Upper lobe of left lung (tissue), 4 donors: ENCODE measurements at regions not wholly inside any gene's neighbourhood (a gene's known extent, or its start where the extent isn't known, plus 50 kb on each side); places are given as distances from the start of the nearest gene placed in this dataset.

Experiments
- EP300 ChIP-seq, 4 donors: sonication (generic); formaldehyde crosslinking; IDR thresholded peaks; one replicate each; pipeline ENCODE4 v1.5.1; 2017; ENCODE audit warnings: antibody characterized with exemption in 4 of 4, control low read depth in 2 of 4
- POLR2A ChIP-seq, 4 donors: fragments of 450-650 bp; IDR thresholded peaks; one replicate each; pipeline ENCODE4 v1.5.1; 2016 to 2017; ENCODE audit warnings: antibody characterized with exemption in 4 of 4, mild to moderate bottlenecking in 2 of 4
- POLR2AphosphoS5 ChIP-seq, 2 donors: sonication (generic); formaldehyde crosslinking; IDR thresholded peaks; one replicate each; pipeline ENCODE4 v1.5.1; 2017; ENCODE audit warnings: antibody characterized with exemption in 2 of 2
- TF ChIP-seq, protein P1 (sequence below), 6 experiments: fragments of 450-650 bp in 4 of 6; fragments of 200-600 bp in 2 of 6; sonication (generic) in 2 of 6; IDR thresholded peaks; one replicate each; pipeline ENCODE4 v1.5.1; 2016 to 2019; ENCODE audit warnings: antibody characterized with exemption in 6 of 6

DNA sequence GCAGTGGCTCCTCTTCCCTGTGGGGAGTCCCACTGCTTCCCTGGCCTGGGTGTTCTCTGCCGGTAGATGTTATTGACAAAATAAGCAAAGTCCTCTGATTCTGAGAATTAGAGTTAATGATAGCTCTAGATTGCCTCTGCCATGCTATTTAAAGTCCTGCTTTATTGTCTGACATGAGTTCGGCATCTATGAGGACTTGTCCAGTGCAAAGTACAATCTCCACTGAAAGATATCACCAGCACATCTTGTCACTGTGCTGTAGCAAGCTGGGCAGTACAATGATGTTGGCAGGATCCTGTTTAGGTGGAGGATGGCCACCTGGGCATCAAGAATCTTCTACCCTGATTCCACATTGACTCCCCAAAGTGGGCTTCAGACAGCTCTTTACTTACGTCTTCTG lies 54.0 kb upstream of the ATP5PO start:
- TF ChIP-seq, protein P1, sequence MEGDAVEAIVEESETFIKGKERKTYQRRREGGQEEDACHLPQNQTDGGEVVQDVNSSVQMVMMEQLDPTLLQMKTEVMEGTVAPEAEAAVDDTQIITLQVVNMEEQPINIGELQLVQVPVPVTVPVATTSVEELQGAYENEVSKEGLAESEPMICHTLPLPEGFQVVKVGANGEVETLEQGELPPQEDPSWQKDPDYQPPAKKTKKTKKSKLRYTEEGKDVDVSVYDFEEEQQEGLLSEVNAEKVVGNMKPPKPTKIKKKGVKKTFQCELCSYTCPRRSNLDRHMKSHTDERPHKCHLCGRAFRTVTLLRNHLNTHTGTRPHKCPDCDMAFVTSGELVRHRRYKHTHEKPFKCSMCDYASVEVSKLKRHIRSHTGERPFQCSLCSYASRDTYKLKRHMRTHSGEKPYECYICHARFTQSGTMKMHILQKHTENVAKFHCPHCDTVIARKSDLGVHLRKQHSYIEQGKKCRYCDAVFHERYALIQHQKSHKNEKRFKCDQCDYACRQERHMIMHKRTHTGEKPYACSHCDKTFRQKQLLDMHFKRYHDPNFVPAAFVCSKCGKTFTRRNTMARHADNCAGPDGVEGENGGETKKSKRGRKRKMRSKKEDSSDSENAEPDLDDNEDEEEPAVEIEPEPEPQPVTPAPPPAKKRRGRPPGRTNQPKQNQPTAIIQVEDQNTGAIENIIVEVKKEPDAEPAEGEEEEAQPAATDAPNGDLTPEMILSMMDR (IDR thresholded peaks at IDR 0.05): no peak
- TF ChIP-seq EP300 (IDR thresholded peaks at IDR 0.05) (no peak), POLR2AphosphoS5 (IDR thresholded peaks at IDR 0.05) (no peak), POLR2A (IDR thresholded peaks at IDR 0.05) (no peak)
